Glutamatergic neuron (in vitro differentiated cells): ENCODE measurements at regions not wholly inside any gene's neighbourhood (a gene's known extent, or its start where the extent isn't known, plus 50 kb on each side); places are given as distances from the start of the nearest gene placed in this dataset.

ENCODE experiments used
- DNase-seq: peaks from one replicate; pipeline ENCODE4 v3.0.0; 2022
- H3K27ac Mint-ChIP-seq: one replicate; pipeline ENCODE4 v1.8.0; 2020; ENCODE audit warnings: mild to moderate bottlenecking, mixed read lengths, inconsistent platforms; ENCODE audit not compliant: unreplicated experiment
- H3K27me3 Mint-ChIP-seq: one replicate; pipeline ENCODE4 v1.8.0; 2020; ENCODE audit warnings: mild to moderate bottlenecking, moderate library complexity, mixed read lengths, inconsistent platforms; ENCODE audit not compliant: unreplicated experiment
- H3K36me3 Mint-ChIP-seq: one replicate; pipeline ENCODE4 v1.8.0; 2020; ENCODE audit warnings: mild to moderate bottlenecking, mixed read lengths, inconsistent platforms; ENCODE audit not compliant: unreplicated experiment
- H3K4me1 Mint-ChIP-seq: one replicate; pipeline ENCODE4 v1.8.0; 2020; ENCODE audit warnings: mild to moderate bottlenecking, low read depth, mixed read lengths, inconsistent platforms; ENCODE audit not compliant: unreplicated experiment
- H3K4me3 Mint-ChIP-seq: one replicate; pipeline ENCODE4 v1.8.0; 2020; ENCODE audit warnings: mild to moderate bottlenecking, mixed read lengths, inconsistent platforms; ENCODE audit not compliant: unreplicated experiment
- H3K9me3 Mint-ChIP-seq: one replicate; pipeline ENCODE4 v1.8.0; 2020; ENCODE audit warnings: mild to moderate bottlenecking, moderate library complexity, mixed read lengths, inconsistent platforms; ENCODE audit not compliant: unreplicated experiment
- CTCF ChIP-seq: fragments of 200-600 bp; sonication (generic); IDR thresholded peaks from one replicate; pipeline ENCODE4 v1.5.0; 2021; ENCODE audit not compliant: partially characterized antibody, unreplicated experiment

- Mint-ChIP-seq H3K9me3 (peaks cover 1% of the 10 kb centered on the region), H3K27me3 (no peaks in the 10 kb centered on the region), H3K4me1 (peaks cover 1% of the 10 kb centered on the region), H3K36me3 (no peaks in the 10 kb centered on the region), H3K4me3 (no peak overlapping the region), H3K27ac (no peak overlapping the region)
- no peak for TF ChIP-seq CTCF
- DNase-seq: no peak
Observed at GRCh38 chr3:33919312-33920120, 121.1 kb downstream of the PDCD6IP start.

- no peaks in the 10 kb centered on the region for H3K36me3 Mint-ChIP-seq
- no peak for DNase-seq
- peaks cover 1% of the 10 kb centered on the region for H3K9me3 Mint-ChIP-seq
- H3K27me3 Mint-ChIP-seq: no peaks in the 10 kb centered on the region
- no peak overlapping the region for H3K4me3 Mint-ChIP-seq
- H3K4me1 Mint-ChIP-seq: peaks cover 1% of the 10 kb centered on the region
- no peak for TF ChIP-seq CTCF
- no peak overlapping the region for H3K27ac Mint-ChIP-seq
Observed at GRCh38 chr3:33920511-33920910, 122.1 kb downstream of the PDCD6IP start.

- Mint-ChIP-seq H3K27me3 (no peaks in the 10 kb centered on the region), H3K4me1 (no peaks in the 10 kb centered on the region), H3K27ac (no peak overlapping the region), H3K36me3 (no peaks in the 10 kb centered on the region), H3K9me3 (peaks cover 1% of the 10 kb centered on the region), H3K4me3 (no peak overlapping the region)
- no peak for DNase-seq
- TF ChIP-seq CTCF: no peak
Observed at GRCh38 chr3:33921608-33922007, 123.2 kb downstream of the PDCD6IP start.

- peaks cover 2% of the 10 kb centered on the region for H3K27me3 Mint-ChIP-seq
- no peak overlapping the region for H3K4me3 Mint-ChIP-seq
- no peak for TF ChIP-seq CTCF
- peaks cover 1% of the 10 kb centered on the region for H3K9me3 Mint-ChIP-seq
- no peak overlapping the region for H3K27ac Mint-ChIP-seq
- no peaks in the 10 kb centered on the region for H3K36me3 Mint-ChIP-seq
- H3K4me1 Mint-ChIP-seq: no peaks in the 10 kb centered on the region
- DNase-seq: no peak
Observed at GRCh38 chr3:33926998-33927605, 128.7 kb downstream of the PDCD6IP start.

- Mint-ChIP-seq H3K4me3 (no peak overlapping the region), H3K36me3 (no peaks in the 10 kb centered on the region), H3K4me1 (no peaks in the 10 kb centered on the region), H3K27me3 (peaks cover 2% of the 10 kb centered on the region), H3K9me3 (peaks cover 2% of the 10 kb centered on the region), H3K27ac (no peak overlapping the region)
- no peak for DNase-seq
- TF ChIP-seq CTCF: no peak
Observed at GRCh38 chr3:33929813-33930212, 131.4 kb downstream of the PDCD6IP start.
